ENCODE measurements at regions not wholly inside any gene's neighbourhood (a gene's known extent, or its start where the extent isn't known, plus 50 kb on each side); places are given as distances from the start of the nearest gene placed in this dataset.
"Not testable (repeated sequence)": the region's sequence is repeated elsewhere in the genome, so short reads cannot be mapped to it uniquely, and the experiment has no call there.

- TF ChIP-seq CTCF, POLR2A (IDR thresholded peaks at IDR 0.05): not testable (repeated sequence)
These were observed 108.8 kb downstream of the ART5 start for GRCh38 chr11:3532958-3533357.

Measured in body of pancreas (tissue), 4 donors.